IMR-90 (cell line): ENCODE measurements at regions not wholly inside any gene's neighbourhood (a gene's known extent, or its start where the extent isn't known, plus 50 kb on each side); places are given as distances from the start of the nearest gene placed in this dataset.

Source experiments
- ATAC-seq: fragments of 200-7000 bp; cut with Tn5 transposase; 2 replicates; pipeline ENCODE4 v1.9.1; 2020; ENCODE audit warnings: low read depth, mild to moderate bottlenecking, moderate library complexity
- BruUV-seq: library from RNA; stranded (reverse); fragments of 400-500 nt; replicated peaks from 2 replicates; lab custom pipeline; 2021; lab: Mats Ljungman, UMichigan
- CTCF ChIA-PET: fragments of 300-600 bp; formaldehyde crosslinking; extraction: SDS; loops from one replicate; lab custom pipeline; 2021; ENCODE audit warnings: antibody characterized with exemption; lab: Yijun Ruan, JAX
- POLR2A ChIA-PET: fragments of 300-600 bp; sonication (Branson Sonifier 250); formaldehyde crosslinking; loops from one replicate; lab custom pipeline; 2022; ENCODE audit warnings: antibody characterized with exemption; ENCODE audit not compliant: unreplicated experiment; lab: Charles Lee
- DNase-seq: peaks from one replicate; pipeline ENCODE4 v3.0.0; 2013
- H2AFZ ChIP-seq: replicated peaks from 2 replicates; pipeline ENCODE3; 2013; ENCODE audit warnings: low read length, mild to moderate bottlenecking; ENCODE audit not compliant: poor library complexity
- H2AK5ac ChIP-seq: 2 replicates; pipeline ENCODE4 v1.6.1; 2013; ENCODE audit warnings: low read depth, low read length, inconsistent platforms
- H2AK9ac ChIP-seq: replicated peaks from 2 replicates; pipeline ENCODE3; 2013; ENCODE audit warnings: mild to moderate bottlenecking, low read depth, low read length, moderate library complexity; ENCODE audit not compliant: poor library complexity
- H2BK120ac ChIP-seq: 2 replicates; pipeline ENCODE4 v1.6.1; 2013; ENCODE audit warnings: low read depth, low read length, inconsistent platforms
- H2BK15ac ChIP-seq: 3 replicates; pipeline ENCODE4 v1.6.1; 2013; ENCODE audit warnings: low read depth, low read length, inconsistent platforms
- H2BK20ac ChIP-seq: 2 replicates; pipeline ENCODE4 v1.6.1; 2013; ENCODE audit warnings: low read depth, mild to moderate bottlenecking, inconsistent platforms, low read length, moderate library complexity
- H2BK5ac ChIP-seq: 2 replicates; pipeline ENCODE4 v1.6.1; 2013; ENCODE audit warnings: mild to moderate bottlenecking, low read depth, low read length, inconsistent platforms; ENCODE audit not compliant: poor library complexity, severe bottlenecking
- H3K14ac ChIP-seq: replicated peaks from 2 replicates; pipeline ENCODE4 v1.6.1; 2013; ENCODE audit warnings: low read depth, low read length, inconsistent platforms
- H3K18ac ChIP-seq: 2 replicates; pipeline ENCODE4 v1.6.1; 2013; ENCODE audit warnings: low read depth, low read length, control low read depth
- H3K23ac ChIP-seq: 2 replicates; pipeline ENCODE4 v1.6.1; 2013; ENCODE audit warnings: low read depth, low read length, inconsistent platforms
- H3K27ac ChIP-seq: 2 replicates; pipeline ENCODE4 v1.5.1; 2013; ENCODE audit warnings: mild to moderate bottlenecking, control low read depth, low read length; ENCODE audit not compliant: insufficient read depth
- H3K27me3 ChIP-seq: 2 replicates; pipeline ENCODE4 v1.6.1; 2013; ENCODE audit warnings: low read length; ENCODE audit not compliant: control insufficient read depth, insufficient read depth
- H3K36me3 ChIP-seq: 2 replicates; pipeline ENCODE4 v1.6.1; 2013; ENCODE audit warnings: low read length, mixed read lengths; ENCODE audit not compliant: control insufficient read depth, insufficient read depth
- H3K4ac ChIP-seq: 2 replicates; pipeline ENCODE4 v1.6.1; 2013; ENCODE audit warnings: low read depth, low read length, inconsistent platforms
- H3K4me1 ChIP-seq: 2 replicates; pipeline ENCODE4 v1.6.1; 2013; ENCODE audit warnings: low read length, mixed read lengths; ENCODE audit not compliant: control insufficient read depth, insufficient read depth
- H3K4me2 ChIP-seq: 2 replicates; pipeline ENCODE4 v1.6.1; 2013; ENCODE audit warnings: low read depth, mild to moderate bottlenecking, control low read depth, low read length, moderate library complexity
- H3K4me3 ChIP-seq: 2 replicates; pipeline ENCODE4 v1.5.1; 2013; ENCODE audit warnings: low read depth, mild to moderate bottlenecking, control low read depth, low read length, moderate library complexity; ENCODE audit not compliant: insufficient read depth
- H3K56ac ChIP-seq: 2 replicates; pipeline ENCODE4 v1.6.1; 2013; ENCODE audit warnings: low read length, inconsistent platforms; ENCODE audit not compliant: insufficient read depth; ENCODE audit errors: extremely low read depth
- H3K79me1 ChIP-seq, 2 experiments: 2 replicates each; pipeline ENCODE4 v1.6.1; 2013; ENCODE audit warnings: low read length in 2 of 2, inconsistent platforms in 1 of 2, low read depth in 1 of 2
- H3K9ac ChIP-seq: 2 replicates; pipeline ENCODE4 v1.6.1; 2013; ENCODE audit warnings: low read depth, low read length, control low read depth
- H3K9me1 ChIP-seq: 2 replicates; pipeline ENCODE4 v1.6.1; 2013; ENCODE audit warnings: low read length, inconsistent platforms; ENCODE audit not compliant: insufficient read depth
- H3K9me3 ChIP-seq: 2 replicates; pipeline ENCODE4 v1.6.1; 2013; ENCODE audit warnings: low read length; ENCODE audit not compliant: control insufficient read depth, insufficient read depth
- H4K20me1 ChIP-seq: 2 replicates; pipeline ENCODE4 v1.6.1; 2013; ENCODE audit warnings: low read length, inconsistent platforms; ENCODE audit not compliant: insufficient read depth
- H4K5ac ChIP-seq: 2 replicates; pipeline ENCODE4 v1.6.1; 2013; ENCODE audit warnings: mild to moderate bottlenecking, low read depth, low read length, control low read depth
- H4K8ac ChIP-seq, 2 experiments: 2 replicates each; pipeline ENCODE4 v1.6.1; 2013; ENCODE audit warnings: low read depth in 2 of 2, low read length in 2 of 2, control low read depth in 1 of 2, inconsistent platforms in 1 of 2
- H4K91ac ChIP-seq: 2 replicates; pipeline ENCODE4 v1.6.1; 2013; ENCODE audit warnings: low read depth, low read length, inconsistent platforms; ENCODE audit not compliant: insufficient read depth
- BHLHE40 ChIP-seq: fragments of 150-350 bp; IDR thresholded peaks from 2 replicates; pipeline ENCODE4 v1.6.1; 2016; ENCODE audit warnings: mild to moderate bottlenecking, low read depth, low read length
- CEBPB ChIP-seq: IDR thresholded peaks from 2 replicates; pipeline ENCODE4 v1.6.1; 2012; ENCODE audit warnings: low read depth, low read length, improper control_type of control experiment
- ELK1 ChIP-seq: fragments of 150-350 bp; IDR thresholded peaks from 2 replicates; pipeline ENCODE4 v1.6.1; 2016; ENCODE audit warnings: low read depth, mild to moderate bottlenecking, low read length, moderate library complexity, borderline replicate concordance
- MAFK ChIP-seq: IDR thresholded peaks from 2 replicates; pipeline ENCODE4 v1.6.1; 2012; ENCODE audit warnings: low read depth, low read length, improper control_type of control experiment
- RCOR1 ChIP-seq: IDR thresholded peaks from 2 replicates; pipeline ENCODE4 v1.6.1; 2012; ENCODE audit warnings: mild to moderate bottlenecking, low read length, improper control_type of control experiment; ENCODE audit not compliant: insufficient replicate concordance
- RFX5 ChIP-seq: IDR thresholded peaks from 2 replicates; pipeline ENCODE4 v1.8.0; 2012; ENCODE audit warnings: low read depth, mild to moderate bottlenecking, low read length, moderate library complexity
- WGBS, 2 experiments: methylation state at CpG; one replicate each; pipeline versions ENCODE4 v1.1.5 to v1.1.7; 2013; ENCODE audit warnings: missing lambda C conversion rate in 2 of 2; ENCODE audit not compliant: insufficient read length in 1 of 2; ENCODE audit errors: extremely low coverage in 2 of 2; 5-methylcytosine and 5-hydroxymethylcytosine counted together
- dilution Hi-C: fragments of 300-500 bp; cut with HindIII; formaldehyde crosslinking; loops from one replicate; pipeline ENCODE4 v1.14.3; 2018; ENCODE audit warnings: low sequenced_read_pairs; ENCODE audit not compliant: unreplicated experiment
- in situ Hi-C: fragments of 300-500 bp; cut with MboI; formaldehyde crosslinking; loops from 3 replicates; pipeline ENCODE4 v1.14.3; 2019; ENCODE audit warnings: low sequenced_read_pairs, inconsistent platforms, mixed read lengths
- intact Hi-C: fragments of 100-400 bp; cut with micrococcal nuclease; formaldehyde crosslinking; loops from 2 replicates; pipeline ENCODE4 v1.10.0; 2022
- TF ChIP-seq, protein P1 (sequence below): fragments of 150-350 bp; IDR thresholded peaks from 2 replicates; pipeline ENCODE4 v1.6.1; 2017; ENCODE audit warnings: mild to moderate bottlenecking, antibody characterized with exemption, low read length, low read depth

GRCh38 chr22:26933105-26933590 lies 275.8 kb downstream of the MIAT start:
- Histone ChIP-seq H2BK20ac (no peak overlapping the region), H2BK5ac (no peak overlapping the region), H3K27ac (no peak overlapping the region), H3K4me2 (no peak overlapping the region), H3K18ac (no peak overlapping the region), H2BK15ac (no peak overlapping the region), H2AK5ac (no peak overlapping the region), H4K20me1 (no peaks in the 10 kb centered on the region), H2BK120ac (no peak overlapping the region), H3K14ac (no peak overlapping the region), H3K4me3 (no peak overlapping the region), H2AK9ac (no peak overlapping the region), H4K5ac (no peak overlapping the region), H4K8ac (no peak overlapping the region), H3K9ac (no peak overlapping the region), H3K56ac (no peak overlapping the region), H3K4me1 (no peaks in the 10 kb centered on the region), H3K36me3 (no peaks in the 10 kb centered on the region), H3K27me3 (peaks cover 19% of the 10 kb centered on the region), H3K4ac (no peak overlapping the region), H3K9me1 (no peaks in the 10 kb centered on the region), H3K9me3 (peaks cover 3% of the 10 kb centered on the region; the same call in 1 of the 2 replicates), H3K79me1 (no peaks in the 10 kb centered on the region), H4K91ac (no peak overlapping the region), H2AFZ (no peak overlapping the region), H3K23ac (no peak overlapping the region)
- TF ChIP-seq CEBPB, result no peak
- TF ChIP-seq, protein P1, sequence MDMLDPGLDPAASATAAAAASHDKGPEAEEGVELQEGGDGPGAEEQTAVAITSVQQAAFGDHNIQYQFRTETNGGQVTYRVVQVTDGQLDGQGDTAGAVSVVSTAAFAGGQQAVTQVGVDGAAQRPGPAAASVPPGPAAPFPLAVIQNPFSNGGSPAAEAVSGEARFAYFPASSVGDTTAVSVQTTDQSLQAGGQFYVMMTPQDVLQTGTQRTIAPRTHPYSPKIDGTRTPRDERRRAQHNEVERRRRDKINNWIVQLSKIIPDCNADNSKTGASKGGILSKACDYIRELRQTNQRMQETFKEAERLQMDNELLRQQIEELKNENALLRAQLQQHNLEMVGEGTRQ, result no peak
- TF ChIP-seq BHLHE40, result no peak
- no peak for TF ChIP-seq RFX5
- TF ChIP-seq ELK1, result no peak
- no peak for TF ChIP-seq RCOR1
- no peak for TF ChIP-seq MAFK
- ChIA-PET POLR2A (no interaction called here), CTCF (no interaction called here)
- ATAC-seq (no peak), DNase-seq (no peak)
- intact Hi-C loops (no loop called here), in situ Hi-C loops (no loop called here), dilution Hi-C loops (no loop called here)
- BruUV-seq, result no TSS peak
- 37% methylated on average over 3 of the region's 8 CpGs; no CpG with 5 or more reads in 1 of the 2 experiments for WGBS, 2 experiments
